HL-60 (cell line): ENCODE measurements at regions not wholly inside any gene's neighbourhood (a gene's known extent, or its start where the extent isn't known, plus 50 kb on each side); places are given as distances from the start of the nearest gene placed in this dataset.

Source experiments
- DNase-seq, 2 experiments: peaks; one replicate each; pipeline ENCODE4 v3.0.0-alpha.2; 2010 to 2020; ENCODE audit warnings: low read depth in 1 of 2, low spot score in 1 of 2
- H3K27ac ChIP-seq: fragments of 250-450 bp; sonication (Bioruptor Pico); replicated peaks from 2 replicates; pipeline ENCODE4 v1.5.1; 2020; ENCODE audit warnings: mild to moderate bottlenecking, moderate library complexity
- H3K27me3 ChIP-seq: fragments of 250-450 bp; sonication (Bioruptor Pico); 2 replicates; pipeline ENCODE4 v1.5.1; 2021; ENCODE audit warnings: mild to moderate bottlenecking, moderate library complexity; ENCODE audit not compliant: insufficient read depth, poor library complexity, severe bottlenecking
- H3K4me3 ChIP-seq: replicated peaks from 2 replicates; pipeline ENCODE4 v1.5.1; 2011; ENCODE audit warnings: mild to moderate bottlenecking, control low read depth, low read length; ENCODE audit not compliant: insufficient read depth
- GABPA ChIP-seq: IDR thresholded peaks from 2 replicates; pipeline ENCODE4 v1.6.1; 2012; ENCODE audit warnings: low read depth
- POLR2AphosphoS5 ChIP-seq: IDR thresholded peaks from 2 replicates; pipeline ENCODE4 v1.6.1; 2012; ENCODE audit warnings: low read depth
- SPI1 ChIP-seq: IDR thresholded peaks from 2 replicates; pipeline ENCODE4 v1.6.1; 2012; ENCODE audit warnings: low read depth, mild to moderate bottlenecking, borderline replicate concordance
- TF ChIP-seq, protein P1 (sequence below): IDR thresholded peaks from one replicate; pipeline ENCODE4 v1.5.1; 2011; ENCODE audit warnings: low read length, control low read depth, inconsistent platforms; ENCODE audit not compliant: insufficient read depth
- TF ChIP-seq, protein P2 (sequence below): IDR thresholded peaks from 2 replicates; pipeline ENCODE4 v1.6.1; 2012; ENCODE audit warnings: low read depth; ENCODE audit not compliant: insufficient replicate concordance

DNA sequence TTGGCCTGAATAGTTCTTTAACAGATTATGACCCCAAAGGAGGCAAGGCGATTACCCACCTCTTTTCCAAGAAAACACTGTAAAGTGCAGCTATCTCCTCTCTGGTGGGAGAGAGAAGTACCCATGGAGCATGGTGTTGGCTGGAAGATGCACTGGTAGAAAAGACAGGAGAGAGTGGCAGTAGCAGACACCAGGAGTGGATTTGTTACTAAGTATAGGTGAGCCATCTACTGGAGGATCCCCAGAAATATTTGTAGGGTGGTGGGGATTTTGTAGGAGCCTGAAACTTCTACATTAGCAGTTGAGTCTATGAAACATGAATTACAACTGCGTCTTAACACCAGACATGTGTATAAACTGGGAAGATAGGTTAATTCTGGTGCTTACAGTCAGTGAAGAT lies 148.0 kb downstream of the SLC38A4 start:
- no peak for TF ChIP-seq SPI1
- no peak for TF ChIP-seq GABPA
- TF ChIP-seq, protein P1, sequence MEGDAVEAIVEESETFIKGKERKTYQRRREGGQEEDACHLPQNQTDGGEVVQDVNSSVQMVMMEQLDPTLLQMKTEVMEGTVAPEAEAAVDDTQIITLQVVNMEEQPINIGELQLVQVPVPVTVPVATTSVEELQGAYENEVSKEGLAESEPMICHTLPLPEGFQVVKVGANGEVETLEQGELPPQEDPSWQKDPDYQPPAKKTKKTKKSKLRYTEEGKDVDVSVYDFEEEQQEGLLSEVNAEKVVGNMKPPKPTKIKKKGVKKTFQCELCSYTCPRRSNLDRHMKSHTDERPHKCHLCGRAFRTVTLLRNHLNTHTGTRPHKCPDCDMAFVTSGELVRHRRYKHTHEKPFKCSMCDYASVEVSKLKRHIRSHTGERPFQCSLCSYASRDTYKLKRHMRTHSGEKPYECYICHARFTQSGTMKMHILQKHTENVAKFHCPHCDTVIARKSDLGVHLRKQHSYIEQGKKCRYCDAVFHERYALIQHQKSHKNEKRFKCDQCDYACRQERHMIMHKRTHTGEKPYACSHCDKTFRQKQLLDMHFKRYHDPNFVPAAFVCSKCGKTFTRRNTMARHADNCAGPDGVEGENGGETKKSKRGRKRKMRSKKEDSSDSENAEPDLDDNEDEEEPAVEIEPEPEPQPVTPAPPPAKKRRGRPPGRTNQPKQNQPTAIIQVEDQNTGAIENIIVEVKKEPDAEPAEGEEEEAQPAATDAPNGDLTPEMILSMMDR = no peak
- TF ChIP-seq, protein P2, sequence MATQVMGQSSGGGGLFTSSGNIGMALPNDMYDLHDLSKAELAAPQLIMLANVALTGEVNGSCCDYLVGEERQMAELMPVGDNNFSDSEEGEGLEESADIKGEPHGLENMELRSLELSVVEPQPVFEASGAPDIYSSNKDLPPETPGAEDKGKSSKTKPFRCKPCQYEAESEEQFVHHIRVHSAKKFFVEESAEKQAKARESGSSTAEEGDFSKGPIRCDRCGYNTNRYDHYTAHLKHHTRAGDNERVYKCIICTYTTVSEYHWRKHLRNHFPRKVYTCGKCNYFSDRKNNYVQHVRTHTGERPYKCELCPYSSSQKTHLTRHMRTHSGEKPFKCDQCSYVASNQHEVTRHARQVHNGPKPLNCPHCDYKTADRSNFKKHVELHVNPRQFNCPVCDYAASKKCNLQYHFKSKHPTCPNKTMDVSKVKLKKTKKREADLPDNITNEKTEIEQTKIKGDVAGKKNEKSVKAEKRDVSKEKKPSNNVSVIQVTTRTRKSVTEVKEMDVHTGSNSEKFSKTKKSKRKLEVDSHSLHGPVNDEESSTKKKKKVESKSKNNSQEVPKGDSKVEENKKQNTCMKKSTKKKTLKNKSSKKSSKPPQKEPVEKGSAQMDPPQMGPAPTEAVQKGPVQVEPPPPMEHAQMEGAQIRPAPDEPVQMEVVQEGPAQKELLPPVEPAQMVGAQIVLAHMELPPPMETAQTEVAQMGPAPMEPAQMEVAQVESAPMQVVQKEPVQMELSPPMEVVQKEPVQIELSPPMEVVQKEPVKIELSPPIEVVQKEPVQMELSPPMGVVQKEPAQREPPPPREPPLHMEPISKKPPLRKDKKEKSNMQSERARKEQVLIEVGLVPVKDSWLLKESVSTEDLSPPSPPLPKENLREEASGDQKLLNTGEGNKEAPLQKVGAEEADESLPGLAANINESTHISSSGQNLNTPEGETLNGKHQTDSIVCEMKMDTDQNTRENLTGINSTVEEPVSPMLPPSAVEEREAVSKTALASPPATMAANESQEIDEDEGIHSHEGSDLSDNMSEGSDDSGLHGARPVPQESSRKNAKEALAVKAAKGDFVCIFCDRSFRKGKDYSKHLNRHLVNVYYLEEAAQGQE = no peak
- no peak for TF ChIP-seq POLR2AphosphoS5
- peak in 1 of 2 experiments; percentile 20 for DNase-seq
- H3K27me3 ChIP-seq = no peaks in the 10 kb centered on the region
- H3K27ac ChIP-seq = no peak overlapping the region
- H3K4me3 ChIP-seq = no peak overlapping the region

DNA sequence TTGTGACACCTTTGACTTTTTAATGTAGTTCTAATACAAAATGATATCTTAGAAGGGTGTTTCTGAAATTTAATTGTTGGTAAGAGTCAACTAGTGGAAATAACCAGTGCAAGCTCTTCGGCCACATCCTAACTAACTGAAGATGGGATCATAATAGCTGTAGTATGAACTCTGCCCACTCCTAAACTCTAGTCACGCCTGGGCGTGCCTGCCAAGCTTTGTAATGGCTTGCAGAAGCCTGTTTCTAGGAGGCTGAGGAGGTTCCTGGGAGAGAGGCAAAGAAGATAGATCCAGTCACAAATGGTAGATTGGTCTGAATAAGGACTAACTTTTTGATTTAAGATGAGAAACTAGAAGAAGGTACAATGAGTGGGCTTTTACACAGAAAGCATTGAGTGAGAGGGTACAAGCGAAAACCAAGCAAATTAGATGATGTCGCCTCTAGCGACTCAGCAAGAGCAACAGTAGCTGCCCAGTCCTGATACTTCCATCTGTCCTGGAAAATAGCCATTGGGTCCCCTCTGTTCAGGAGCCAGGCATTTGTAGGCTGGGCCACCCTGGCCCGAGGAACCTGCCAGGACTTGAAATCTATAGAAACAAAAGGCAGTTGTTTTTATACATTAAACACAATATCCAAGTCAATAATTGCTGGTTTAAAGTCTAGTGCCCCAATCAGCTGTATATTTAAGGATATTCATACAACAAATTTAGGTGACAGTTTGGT lies 148.8 kb downstream of the SLC38A4 start:
- no peak for DNase-seq
- H3K27ac ChIP-seq = no peak overlapping the region

DNA sequence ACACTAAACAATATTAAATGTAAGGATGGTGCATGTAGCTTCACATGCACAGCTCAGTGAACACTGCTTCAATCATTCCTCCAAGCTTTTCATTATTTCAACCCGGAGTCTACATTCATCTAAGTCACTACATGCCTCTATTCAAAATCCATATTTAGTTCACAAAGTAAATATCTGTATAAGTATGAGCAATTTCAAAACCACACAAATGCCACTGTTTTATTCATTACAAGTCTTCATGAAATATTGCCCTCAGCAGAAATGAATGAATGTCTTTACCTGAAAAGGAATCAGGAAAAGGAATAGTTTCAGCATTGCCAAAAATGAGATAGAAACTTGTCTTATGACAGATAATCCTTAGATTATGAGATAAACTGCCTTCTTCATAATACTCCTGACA lies 149.4 kb downstream of the SLC38A4 start:
- no peak overlapping the region for H3K4me3 ChIP-seq
- TF ChIP-seq, protein P2 = no peak
- TF ChIP-seq POLR2AphosphoS5 = no peak
- no peak for TF ChIP-seq SPI1
- no peak for TF ChIP-seq GABPA
- TF ChIP-seq, protein P1 = no peak
- H3K27me3 ChIP-seq = no peaks in the 10 kb centered on the region
- H3K27ac ChIP-seq = no peak overlapping the region
- DNase-seq = no peak

More for the DNA sequence above, 148.8 kb downstream of the SLC38A4 start:
- TF ChIP-seq GABPA (no peak), SPI1 (no peak), POLR2AphosphoS5 (no peak)
- TF ChIP-seq, protein P2 = no peak
- TF ChIP-seq, protein P1 = no peak
- Histone ChIP-seq H3K4me3 (no peak overlapping the region), H3K27me3 (no peaks in the 10 kb centered on the region)
